IPS DF 6.9 (cell line): ENCODE measurements at regions not wholly inside any gene's neighbourhood (a gene's known extent, or its start where the extent isn't known, plus 50 kb on each side); places are given as distances from the start of the nearest gene placed in this dataset.

Experiments
- DNase-seq: peaks from one replicate; pipeline ENCODE4 v3.0.0-alpha.2; 2013; ENCODE audit warnings: low read depth, low spot score
- H3K27ac ChIP-seq: one replicate; pipeline ENCODE4 v1.5.1; 2013; ENCODE audit warnings: low read length, control low read depth
- H3K27me3 ChIP-seq: 2 replicates; pipeline ENCODE4 v1.6.1; 2013; ENCODE audit warnings: mild to moderate bottlenecking, low read length; ENCODE audit not compliant: control insufficient read depth, insufficient read depth
- H3K36me3 ChIP-seq: 2 replicates; pipeline ENCODE4 v1.6.1; 2013; ENCODE audit warnings: low read length; ENCODE audit not compliant: control insufficient read depth, insufficient read depth
- H3K4me1 ChIP-seq: 2 replicates; pipeline ENCODE4 v1.6.1; 2013; ENCODE audit warnings: low read length; ENCODE audit not compliant: control insufficient read depth, insufficient read depth
- H3K4me3 ChIP-seq: 2 replicates; pipeline ENCODE4 v1.5.1; 2013; ENCODE audit warnings: mild to moderate bottlenecking, low read length
- H3K9me3 ChIP-seq: 2 replicates; pipeline ENCODE4 v1.6.1; 2013; ENCODE audit warnings: low read length, inconsistent platforms; ENCODE audit not compliant: control insufficient read depth, insufficient read depth
- WGBS: extraction: QIAGEN DNeasy Blood & Tissue Kit; methylation state at CpG from one replicate; pipeline ENCODE4 v1.1.7; 2013; ENCODE audit warnings: mixed read lengths, missing lambda C conversion rate; ENCODE audit not compliant: insufficient read length, insufficient coverage; 5-methylcytosine and 5-hydroxymethylcytosine counted together

DNA sequence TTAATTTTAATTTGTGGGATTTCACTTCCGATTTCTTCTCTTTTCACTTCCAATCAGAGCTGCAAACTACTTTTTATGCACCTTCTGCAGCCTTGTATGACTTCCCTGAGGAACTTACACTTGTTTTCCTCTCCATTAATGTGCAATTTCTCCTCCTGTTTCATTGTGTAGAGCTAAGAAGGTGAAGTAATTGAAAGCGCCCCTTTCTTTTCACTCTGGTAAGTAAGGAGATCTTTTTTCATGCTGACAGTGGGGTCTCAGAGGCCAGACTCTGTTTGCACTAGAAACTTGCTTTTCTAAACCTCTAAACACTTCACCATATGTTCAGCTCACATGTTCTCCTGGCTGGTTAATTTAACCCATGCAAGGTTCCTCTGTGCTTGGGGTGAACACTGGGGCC lies 117.0 kb downstream of the FANCF start:
- H3K36me3 ChIP-seq = no peaks in the 10 kb centered on the region
- no peak for DNase-seq
- H3K9me3 ChIP-seq = no peaks in the 10 kb centered on the region
- no peak overlapping the region for H3K4me3 ChIP-seq
- no peaks in the 10 kb centered on the region for H3K27me3 ChIP-seq
- no peaks in the 10 kb centered on the region for H3K4me1 ChIP-seq
- no peak overlapping the region for H3K27ac ChIP-seq
- no CpG with 5 or more reads among the region's 2 CpGs for WGBS

DNA sequence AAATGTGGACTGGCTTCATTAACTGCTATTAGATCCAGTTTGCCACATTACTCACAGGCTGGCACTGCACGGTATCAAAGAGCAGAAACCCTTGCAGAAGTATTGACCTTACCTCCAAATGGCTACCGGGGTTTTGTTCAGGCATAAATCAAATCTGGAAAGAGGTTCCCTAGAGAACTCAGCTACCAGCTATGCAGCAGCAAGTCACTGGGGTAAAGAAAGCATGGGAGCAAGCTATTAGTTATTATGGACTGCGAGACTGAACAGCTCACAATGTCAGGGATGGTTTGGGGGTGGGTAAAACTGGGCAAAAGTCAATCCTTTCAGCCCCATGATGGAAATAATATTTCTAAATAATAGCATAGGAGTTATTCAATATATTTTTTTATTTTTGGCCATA lies 128.1 kb downstream of the FANCF start:
- H3K4me3 ChIP-seq = no peak overlapping the region
- H3K9me3 ChIP-seq = no peaks in the 10 kb centered on the region
- WGBS = no CpG with 5 or more reads among the region's 3 CpGs
- H3K4me1 ChIP-seq = no peaks in the 10 kb centered on the region
- DNase-seq = no peak
- no peaks in the 10 kb centered on the region for H3K27me3 ChIP-seq
- H3K27ac ChIP-seq = no peak overlapping the region
- H3K36me3 ChIP-seq = no peaks in the 10 kb centered on the region

- Histone ChIP-seq H3K9me3 (no peaks in the 10 kb centered on the region), H3K27me3 (no peaks in the 10 kb centered on the region), H3K4me3 (no peak overlapping the region), H3K36me3 (no peaks in the 10 kb centered on the region), H3K4me1 (no peaks in the 10 kb centered on the region), H3K27ac (no peak overlapping the region)
- WGBS = no CpG with 5 or more reads among the region's 16 CpGs
- DNase-seq = no peak
These were observed 133.9 kb downstream of the FANCF start for GRCh38 chr11:22491555-22492225.

GRCh38 chr11:22479971-22480720 lies 142.0 kb downstream of the SLC17A6 start:
- Histone ChIP-seq H3K36me3 (no peaks in the 10 kb centered on the region), H3K4me3 (no peak overlapping the region), H3K9me3 (no peaks in the 10 kb centered on the region), H3K27me3 (no peaks in the 10 kb centered on the region), H3K27ac (no peak overlapping the region), H3K4me1 (no peaks in the 10 kb centered on the region)
- WGBS = no CpG with 5 or more reads among the region's 4 CpGs
- no peak for DNase-seq

DNA sequence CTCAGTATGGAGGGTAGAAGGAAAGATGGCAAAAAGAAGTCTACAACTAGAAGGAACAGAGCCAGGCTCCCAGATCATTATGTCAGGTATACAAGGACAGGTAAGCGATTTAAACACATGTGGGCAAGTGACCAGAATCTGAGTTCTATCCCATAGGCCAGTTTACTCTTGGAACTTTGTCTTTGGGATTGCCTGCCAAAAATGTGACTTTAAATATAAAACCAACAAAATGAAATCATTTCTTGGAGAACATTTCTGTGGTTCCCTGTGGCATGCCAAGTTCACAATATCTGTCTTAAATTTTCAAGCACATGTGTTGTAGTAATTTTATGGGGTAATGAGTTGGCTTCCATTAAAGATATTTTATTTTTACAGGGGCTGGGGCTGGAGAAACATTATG lies 141.0 kb downstream of the SLC17A6 start:
- no peak for DNase-seq

GRCh38 chr11:22478169-22478568 lies 140.0 kb downstream of the SLC17A6 start:
- Histone ChIP-seq H3K36me3 (no peaks in the 10 kb centered on the region), H3K27me3 (no peaks in the 10 kb centered on the region), H3K27ac (no peak overlapping the region), H3K9me3 (no peaks in the 10 kb centered on the region), H3K4me1 (no peaks in the 10 kb centered on the region), H3K4me3 (no peak overlapping the region)
- WGBS = no CpG with 5 or more reads among the region's 1 CpG
- DNase-seq = no peak

More for the DNA sequence above, 141.0 kb downstream of the SLC17A6 start:
- Histone ChIP-seq H3K4me1 (no peaks in the 10 kb centered on the region), H3K27ac (no peak overlapping the region), H3K27me3 (no peaks in the 10 kb centered on the region), H3K4me3 (no peak overlapping the region), H3K9me3 (no peaks in the 10 kb centered on the region), H3K36me3 (no peaks in the 10 kb centered on the region)
- no CpG with 5 or more reads among the region's 1 CpG for WGBS

GRCh38 chr11:22477312-22477711 lies 139.1 kb downstream of the SLC17A6 start:
- Histone ChIP-seq H3K4me3 (no peak overlapping the region), H3K9me3 (no peaks in the 10 kb centered on the region), H3K4me1 (no peaks in the 10 kb centered on the region), H3K27me3 (no peaks in the 10 kb centered on the region), H3K36me3 (no peaks in the 10 kb centered on the region), H3K27ac (no peak overlapping the region)
- no peak for DNase-seq

GRCh38 chr11:22476589-22476988 lies 138.4 kb downstream of the SLC17A6 start:
- DNase-seq = no peak
- Histone ChIP-seq H3K27ac (no peak overlapping the region), H3K27me3 (no peaks in the 10 kb centered on the region), H3K4me3 (no peak overlapping the region), H3K4me1 (no peaks in the 10 kb centered on the region), H3K9me3 (no peaks in the 10 kb centered on the region), H3K36me3 (no peaks in the 10 kb centered on the region)
- WGBS = no CpG with 5 or more reads among the region's 3 CpGs

DNA sequence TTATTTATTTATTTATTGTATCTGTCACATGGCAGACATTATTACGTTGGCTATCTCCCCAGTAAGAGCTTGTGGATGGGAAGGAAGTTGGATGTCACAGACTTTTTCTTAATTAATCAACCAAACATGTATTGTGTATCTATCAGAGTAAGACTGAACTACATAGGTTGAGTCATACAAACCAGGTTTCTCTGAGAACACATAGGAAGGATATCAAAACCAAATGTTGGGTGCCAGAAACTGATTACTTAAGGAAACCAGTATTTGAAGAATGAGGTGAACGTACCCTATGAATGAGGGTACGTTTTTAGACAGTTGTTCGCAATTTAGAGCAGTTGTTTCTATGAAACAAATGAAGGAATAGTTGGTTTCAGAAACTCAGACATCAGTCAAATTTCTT lies 136.4 kb downstream of the SLC17A6 start:
- H3K36me3 ChIP-seq = no peaks in the 10 kb centered on the region
- H3K27me3 ChIP-seq = no peaks in the 10 kb centered on the region
- no peak overlapping the region for H3K27ac ChIP-seq
- H3K4me3 ChIP-seq = no peak overlapping the region
- no CpG with 5 or more reads among the region's 4 CpGs for WGBS
- no peak for DNase-seq
- no peaks in the 10 kb centered on the region for H3K9me3 ChIP-seq
- no peaks in the 10 kb centered on the region for H3K4me1 ChIP-seq

DNA sequence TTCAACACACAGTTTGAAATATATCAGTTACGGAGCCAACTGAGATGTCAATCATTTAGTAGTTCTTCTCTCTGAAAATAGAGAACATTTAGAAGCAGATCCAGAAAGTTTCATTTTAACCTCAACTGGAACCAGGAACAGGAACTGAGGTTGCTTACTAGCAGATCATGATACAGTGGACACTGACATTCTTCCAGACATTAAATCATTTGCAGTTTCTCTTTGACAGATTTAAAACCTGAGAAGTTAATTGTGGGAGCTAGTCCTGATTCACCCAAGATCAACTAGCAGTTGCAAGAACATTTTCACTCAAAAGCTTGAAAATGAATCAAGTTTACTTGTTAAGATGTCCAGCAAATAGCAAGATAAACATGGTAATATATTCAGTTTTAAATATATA lies 135.4 kb downstream of the SLC17A6 start:
- Histone ChIP-seq H3K4me3 (no peak overlapping the region), H3K9me3 (no peaks in the 10 kb centered on the region), H3K27ac (no peak overlapping the region), H3K27me3 (no peaks in the 10 kb centered on the region), H3K36me3 (no peaks in the 10 kb centered on the region), H3K4me1 (no peaks in the 10 kb centered on the region)
- DNase-seq = no peak
- WGBS = no CpG with 5 or more reads among the region's 1 CpG

GRCh38 chr11:22472306-22472705 lies 134.1 kb downstream of the SLC17A6 start:
- DNase-seq = no peak
- H3K27me3 ChIP-seq = no peaks in the 10 kb centered on the region
- H3K36me3 ChIP-seq = no peaks in the 10 kb centered on the region
- H3K27ac ChIP-seq = no peak overlapping the region
- H3K4me3 ChIP-seq = no peak overlapping the region
- no peaks in the 10 kb centered on the region for H3K9me3 ChIP-seq
- WGBS = no CpG with 5 or more reads among the region's 7 CpGs
- no peaks in the 10 kb centered on the region for H3K4me1 ChIP-seq
